DMS53 treated with DMSO at 0.1 percent for 48 hours (cell line): ENCODE measurements at regions not wholly inside any gene's neighbourhood (a gene's known extent, or its start where the extent isn't known, plus 50 kb on each side); places are given as distances from the start of the nearest gene placed in this dataset.
"Not testable (repeated sequence)": the region's sequence is repeated elsewhere in the genome, so short reads cannot be mapped to it uniquely, and the experiment has no call there.

Source experiments
- DNase-seq: peaks from one replicate; lab custom pipeline; 2025; ENCODE audit not compliant: unreplicated experiment; lab: John Stamatoyannopoulos, UW

GRCh38 chr6:169019111-169019510, 234.5 kb downstream of the THBS2 start:
- no peak for DNase-seq

- DNase-seq = no peak
Measured at GRCh38 chr6:169016758-169017157, 236.9 kb downstream of the THBS2 start.

GRCh38 chr6:169014211-169015197, 239.1 kb downstream of the THBS2 start:
- no peak for DNase-seq

GRCh38 chr6:169009628-169010027, 244.0 kb downstream of the THBS2 start:
- no peak for DNase-seq

GRCh38 chr6:169008641-169009257, 244.9 kb downstream of the THBS2 start:
- no peak for DNase-seq

- no peak for DNase-seq
Measured at GRCh38 chr6:169005166-169005565, 248.5 kb downstream of the THBS2 start.

GRCh38 chr6:169000022-169000421, 253.6 kb downstream of the THBS2 start:
- DNase-seq = no peak

- no peak for DNase-seq
Measured at GRCh38 chr6:168999392-168999791, 254.3 kb downstream of the THBS2 start.

- no peak for DNase-seq
Measured at GRCh38 chr6:168996356-168996625, 257.4 kb downstream of the THBS2 start.

GRCh38 chr6:168995526-168996355, 257.9 kb downstream of the THBS2 start:
- no peak for DNase-seq

- no peak for DNase-seq
Measured at GRCh38 chr6:168994956-168995355, 258.7 kb downstream of the THBS2 start.

- DNase-seq = no peak
Measured at GRCh38 chr6:168992446-168993144, 261.1 kb downstream of the THBS2 start.

GRCh38 chr6:168991695-168992094, 262.0 kb downstream of the THBS2 start:
- not testable (repeated sequence) for DNase-seq

- no peak for DNase-seq
Measured at GRCh38 chr6:168990019-168990751, 263.5 kb downstream of the THBS2 start.

GRCh38 chr6:168989421-168989820, 264.2 kb downstream of the THBS2 start:
- DNase-seq = no peak

GRCh38 chr6:168988801-168989200, 264.8 kb downstream of the THBS2 start:
- no peak for DNase-seq

GRCh38 chr6:168988280-168988679, 265.4 kb downstream of the THBS2 start:
- no peak for DNase-seq

- peak; percentile 10 for DNase-seq
Measured at GRCh38 chr6:168985705-168986104, 267.9 kb downstream of the THBS2 start.

GRCh38 chr6:168983925-168984324, 269.7 kb downstream of the THBS2 start:
- DNase-seq = no peak

GRCh38 chr6:168981187-168981586, 272.5 kb downstream of the THBS2 start:
- no peak for DNase-seq
